Esophagus muscularis mucosa (tissue), 4 donors: ENCODE measurements at regions not wholly inside any gene's neighbourhood (a gene's known extent, or its start where the extent isn't known, plus 50 kb on each side); places are given as distances from the start of the nearest gene placed in this dataset.
A peak's percentile ranks its signal among the peaks of the same experiment; 100 is the strongest.

ENCODE experiments used
- DNase-seq: peaks from one replicate; pipeline ENCODE4 v3.0.0-alpha.2; 2017; ENCODE audit errors: extremely low spot score
- H3K27ac ChIP-seq, 4 donors: fragments of 200-600 bp; sonication (generic); replicated peaks in 1 of 4; 1 replicate in 3 of 4; 2 replicates in 1 of 4; pipeline ENCODE4 v1.5.1; 2016 to 2019; ENCODE audit warnings: mild to moderate bottlenecking in 1 of 4
- H3K27me3 ChIP-seq, 4 donors: fragments of 200-600 bp; sonication (generic); one replicate each; pipeline versions ENCODE4 v1.5.1 to v1.6.0; 2016 to 2019
- H3K36me3 ChIP-seq, 4 donors: fragments of 200-600 bp; sonication (generic); one replicate each; pipeline ENCODE4 v1.5.1; 2016 to 2019
- H3K4me1 ChIP-seq, 4 donors: fragments of 200-600 bp; sonication (generic); one replicate each; pipeline ENCODE4 v1.5.1; 2016 to 2019
- H3K4me3 ChIP-seq, 4 donors: fragments of 200-600 bp; sonication (generic); 1 replicate in 2 of 4; 2 replicates in 2 of 4; pipeline ENCODE4 v1.5.1; 2016 to 2019; ENCODE audit warnings: mild to moderate bottlenecking in 4 of 4, moderate library complexity in 1 of 4
- H3K9me3 ChIP-seq, 4 donors: fragments of 200-600 bp; sonication (generic); 1 replicate in 3 of 4; 2 replicates in 1 of 4; pipeline ENCODE4 v1.5.1; 2016 to 2019
- EP300 ChIP-seq: sonication (generic); formaldehyde crosslinking; IDR thresholded peaks from one replicate; pipeline ENCODE4 v1.6.1; 2017; ENCODE audit warnings: antibody characterized with exemption
- POLR2A ChIP-seq: fragments of 450-650 bp; IDR thresholded peaks from one replicate; pipeline ENCODE4 v1.6.1; 2017; ENCODE audit warnings: antibody characterized with exemption, moderate library complexity, mild to moderate bottlenecking, low read depth
- POLR2AphosphoS5 ChIP-seq, 2 donors: sonication (generic); formaldehyde crosslinking; IDR thresholded peaks; one replicate each; pipeline ENCODE4 v1.6.1; 2017; ENCODE audit warnings: antibody characterized with exemption in 2 of 2
- WGBS: methylation state at CpG from one replicate; pipeline ENCODE4 v1.1.5; 2018; 5-methylcytosine and 5-hydroxymethylcytosine counted together
- intact Hi-C: fragments of 100-400 bp; cut with DNase I; formaldehyde crosslinking; loops from one replicate; pipeline ENCODE4 v1.15.1; 2023
- TF ChIP-seq, protein P1 (sequence below), 3 experiments: fragments of 200-600 bp in 2 of 3; fragments of 450-650 bp in 1 of 3; sonication (generic) in 2 of 3; IDR thresholded peaks; one replicate each; pipeline ENCODE4 v1.5.1; 2017 to 2019; ENCODE audit warnings: antibody characterized with exemption in 3 of 3, mild to moderate bottlenecking in 2 of 3, moderate library complexity in 1 of 3

DNA sequence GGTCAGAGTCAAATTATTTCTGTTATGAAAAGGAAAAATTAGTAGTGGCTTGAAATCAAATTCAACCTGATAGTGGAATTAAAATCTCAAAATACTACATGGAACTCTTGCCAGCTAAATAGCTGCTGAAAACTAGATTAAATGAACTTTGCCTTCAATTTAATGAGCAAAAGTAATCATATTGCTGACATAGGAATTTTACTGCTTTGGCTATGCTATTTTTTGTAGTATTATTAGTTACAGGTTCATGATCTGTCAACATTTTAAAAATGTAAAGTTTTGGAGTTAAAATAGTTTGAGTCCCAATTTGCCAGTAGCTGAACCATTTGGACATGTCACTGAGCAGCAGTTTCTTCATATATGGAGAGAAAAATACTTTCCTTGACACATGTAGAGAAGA, 81.4 kb downstream of the RERGL start:
- intact Hi-C loops, result no loop called here
- Histone ChIP-seq H3K36me3 (no peaks in the 10 kb centered on the region), H3K27ac (no peak overlapping the region), H3K4me1 (no peaks in the 10 kb centered on the region), H3K27me3 (no peaks in the 10 kb centered on the region), H3K4me3 (no peak overlapping the region), H3K9me3 (no peaks in the 10 kb centered on the region)
- TF ChIP-seq POLR2AphosphoS5 (IDR thresholded peaks at IDR 0.05), result no peak
- TF ChIP-seq EP300, result no peak
- no peak for TF ChIP-seq POLR2A
- TF ChIP-seq, protein P1, sequence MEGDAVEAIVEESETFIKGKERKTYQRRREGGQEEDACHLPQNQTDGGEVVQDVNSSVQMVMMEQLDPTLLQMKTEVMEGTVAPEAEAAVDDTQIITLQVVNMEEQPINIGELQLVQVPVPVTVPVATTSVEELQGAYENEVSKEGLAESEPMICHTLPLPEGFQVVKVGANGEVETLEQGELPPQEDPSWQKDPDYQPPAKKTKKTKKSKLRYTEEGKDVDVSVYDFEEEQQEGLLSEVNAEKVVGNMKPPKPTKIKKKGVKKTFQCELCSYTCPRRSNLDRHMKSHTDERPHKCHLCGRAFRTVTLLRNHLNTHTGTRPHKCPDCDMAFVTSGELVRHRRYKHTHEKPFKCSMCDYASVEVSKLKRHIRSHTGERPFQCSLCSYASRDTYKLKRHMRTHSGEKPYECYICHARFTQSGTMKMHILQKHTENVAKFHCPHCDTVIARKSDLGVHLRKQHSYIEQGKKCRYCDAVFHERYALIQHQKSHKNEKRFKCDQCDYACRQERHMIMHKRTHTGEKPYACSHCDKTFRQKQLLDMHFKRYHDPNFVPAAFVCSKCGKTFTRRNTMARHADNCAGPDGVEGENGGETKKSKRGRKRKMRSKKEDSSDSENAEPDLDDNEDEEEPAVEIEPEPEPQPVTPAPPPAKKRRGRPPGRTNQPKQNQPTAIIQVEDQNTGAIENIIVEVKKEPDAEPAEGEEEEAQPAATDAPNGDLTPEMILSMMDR (IDR thresholded peaks at IDR 0.05), result no peak
- DNase-seq, result no peak

DNA sequence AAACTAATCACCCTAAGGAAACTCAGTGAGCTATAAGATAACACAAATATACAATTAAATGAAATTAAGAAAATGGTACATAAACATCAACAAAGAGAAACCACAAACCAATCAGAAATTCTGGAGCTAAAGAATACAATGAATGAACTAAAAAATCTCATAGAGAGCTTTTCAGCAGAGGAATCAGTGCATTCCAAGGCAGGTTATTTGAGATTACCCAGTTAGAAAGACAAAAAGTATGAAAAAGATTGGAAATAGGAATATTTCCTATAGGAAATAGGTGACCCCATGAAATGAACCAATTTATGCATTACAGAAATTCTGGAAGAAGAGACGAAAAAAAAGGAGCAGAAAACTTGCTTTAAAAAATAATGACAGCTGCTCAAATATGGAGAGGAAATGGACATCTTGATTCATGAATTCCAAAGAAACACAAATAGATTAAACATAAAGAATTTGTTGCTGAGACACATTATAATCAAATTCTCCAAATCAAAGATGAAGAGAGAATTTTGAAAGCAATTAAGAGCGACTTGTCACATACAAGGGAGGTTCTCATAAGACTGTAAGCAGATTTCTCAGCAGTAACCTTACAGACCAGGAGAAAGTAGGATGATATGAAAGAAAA, 90.7 kb downstream of the RERGL start:
- no peak overlapping the region for H3K4me3 ChIP-seq
- intact Hi-C loops, result no loop called here
- no peak for DNase-seq
- H3K27ac ChIP-seq, result no peak overlapping the region
- H3K4me1 ChIP-seq, result no peaks in the 10 kb centered on the region
- H3K9me3 ChIP-seq, result peaks cover 0 to 28% (median 22%) of the 10 kb centered on the region in 4 donors
- no peaks in the 10 kb centered on the region for H3K27me3 ChIP-seq
- WGBS, result 75% methylated on average over 2 of the region's 2 CpGs
- TF ChIP-seq, protein P1 (IDR thresholded peaks at IDR 0.05), result no peak
- no peak for TF ChIP-seq EP300
- no peak for TF ChIP-seq POLR2AphosphoS5 (IDR thresholded peaks at IDR 0.05)
- no peak for TF ChIP-seq POLR2A
- no peaks in the 10 kb centered on the region for H3K36me3 ChIP-seq

DNA sequence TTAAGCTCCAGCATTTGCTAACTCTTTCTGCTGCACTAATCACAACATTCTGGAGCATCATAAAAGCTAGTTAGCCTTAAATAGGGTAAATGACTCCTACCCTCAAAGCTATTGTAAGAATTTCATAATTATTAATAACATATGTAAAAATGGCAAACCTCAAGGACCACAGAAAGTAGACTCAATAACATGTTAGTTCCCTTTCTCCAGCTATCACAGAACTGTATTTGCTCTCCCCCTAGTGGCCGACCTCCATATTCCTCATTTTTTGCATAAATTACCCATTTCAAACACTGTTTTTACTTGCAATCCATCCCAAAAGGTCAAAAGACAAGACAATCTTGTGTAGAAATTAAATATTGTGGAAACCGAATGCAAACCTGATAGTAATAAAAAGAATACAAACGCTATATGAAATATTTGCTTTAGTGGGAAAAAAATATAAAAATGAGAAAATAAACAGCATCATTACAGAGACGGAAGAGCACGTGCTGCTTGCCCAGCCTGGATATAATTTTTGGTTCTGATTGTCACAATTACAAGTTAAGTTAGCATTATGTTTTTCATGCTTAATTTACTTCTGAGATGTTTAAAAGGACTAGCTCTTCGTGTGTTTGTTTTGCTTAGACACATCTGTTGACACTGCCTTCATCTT, 97.9 kb downstream of the RERGL start:
- Histone ChIP-seq H3K9me3 (no peaks in the 10 kb centered on the region), H3K4me3 (no peak overlapping the region), H3K27ac (no peak overlapping the region), H3K36me3 (no peaks in the 10 kb centered on the region), H3K27me3 (no peaks in the 10 kb centered on the region), H3K4me1 (no peaks in the 10 kb centered on the region)
- no peak for TF ChIP-seq EP300
- TF ChIP-seq, protein P1 (IDR thresholded peaks at IDR 0.05), result peak in 2 of 3 experiments; percentile 46 to 55
- TF ChIP-seq POLR2A, result no peak
- TF ChIP-seq POLR2AphosphoS5 (IDR thresholded peaks at IDR 0.05), result no peak
- 37% methylated on average over 6 of the region's 6 CpGs for WGBS
- no peak for DNase-seq
- intact Hi-C loops, result no loop called here

DNA sequence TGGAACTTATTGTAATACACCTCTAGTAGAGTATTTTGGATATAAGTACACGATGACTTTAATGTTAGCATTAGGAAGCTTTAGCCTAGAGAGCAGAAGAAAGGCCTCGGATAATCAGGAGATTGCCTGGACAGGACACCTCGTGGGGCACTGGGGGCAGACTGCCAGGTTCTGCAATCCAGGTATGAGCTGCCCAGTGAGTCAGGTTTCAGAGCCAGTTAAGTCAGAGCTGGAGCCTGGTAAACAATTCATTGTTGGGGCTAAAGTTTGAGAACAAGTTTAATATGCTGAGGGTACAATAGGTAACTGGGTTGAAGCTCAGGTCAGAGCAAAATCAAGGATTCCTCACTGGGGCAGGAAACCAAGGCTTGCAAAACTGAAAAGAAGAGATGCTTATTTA, 107.4 kb downstream of the RERGL start:
- 70% methylated on average over 3 of the region's 3 CpGs for WGBS
- Histone ChIP-seq H3K36me3 (no peaks in the 10 kb centered on the region), H3K4me1 (no peaks in the 10 kb centered on the region), H3K9me3 (no peaks in the 10 kb centered on the region), H3K4me3 (no peak overlapping the region), H3K27me3 (no peaks in the 10 kb centered on the region), H3K27ac (no peak overlapping the region)
- no peak for DNase-seq
- TF ChIP-seq EP300, result no peak
- TF ChIP-seq POLR2A, result no peak
- no peak for TF ChIP-seq POLR2AphosphoS5 (IDR thresholded peaks at IDR 0.05)
- intact Hi-C loops, result no loop called here

DNA sequence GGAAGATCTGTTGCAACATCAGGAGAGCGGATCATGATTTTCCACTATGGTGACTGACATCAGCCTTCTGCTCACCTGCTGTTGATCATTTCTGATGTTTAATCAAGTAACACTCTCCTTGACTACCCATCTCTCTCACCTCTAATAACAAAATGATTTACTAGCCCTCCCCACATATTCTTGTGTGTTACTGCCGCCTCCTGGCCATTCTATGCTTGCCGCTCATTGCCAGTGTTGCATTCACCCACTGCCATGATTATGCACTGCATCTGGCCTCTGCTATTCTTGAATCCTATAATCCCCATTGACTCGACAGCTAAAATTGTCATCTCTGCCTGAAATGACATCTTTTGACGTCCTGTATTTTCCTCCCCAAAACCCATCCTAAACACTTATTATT, 113.8 kb downstream of the RERGL start:
- H3K27me3 ChIP-seq, result no peaks in the 10 kb centered on the region
- TF ChIP-seq, protein P1 (IDR thresholded peaks at IDR 0.05), result no peak
- TF ChIP-seq POLR2A, result no peak
- no peak for TF ChIP-seq POLR2AphosphoS5 (IDR thresholded peaks at IDR 0.05)
- peak; percentile 29 for DNase-seq
- 54% methylated on average over 5 of the region's 5 CpGs for WGBS
- no peaks in the 10 kb centered on the region for H3K4me1 ChIP-seq
- no peaks in the 10 kb centered on the region for H3K9me3 ChIP-seq
- H3K27ac ChIP-seq, result no peak overlapping the region
- no peaks in the 10 kb centered on the region for H3K36me3 ChIP-seq
- H3K4me3 ChIP-seq, result no peak overlapping the region
- intact Hi-C loops, result no loop called here
